HUDEP-2 (cell line): ENCODE measurements at regions not wholly inside any gene's neighbourhood (a gene's known extent, or its start where the extent isn't known, plus 50 kb on each side); places are given as distances from the start of the nearest gene placed in this dataset.
"Not testable (repeated sequence)": the region's sequence is repeated elsewhere in the genome, so short reads cannot be mapped to it uniquely, and the experiment has no call there.

Source experiments
- DNase-seq, 76 experiments: peaks; one replicate each; lab custom pipeline; 2025; ENCODE audit not compliant: unreplicated experiment in 76 of 76; lab: John Stamatoyannopoulos, UW

GRCh38 chr13:18697221-18697620 is 484.4 kb downstream of the TUBA3C start:
- not testable (repeated sequence) for DNase-seq

GRCh38 chr13:18677403-18677802 is 504.2 kb downstream of the TUBA3C start:
- DNase-seq = not testable (repeated sequence)

- not testable (repeated sequence) for DNase-seq
Measured at GRCh38 chr13:18675268-18675667, 506.4 kb downstream of the TUBA3C start.

GRCh38 chr13:18673794-18674193 is 507.8 kb downstream of the TUBA3C start:
- not testable (repeated sequence) for DNase-seq

GRCh38 chr13:18666585-18666984 is 515.0 kb downstream of the TUBA3C start:
- DNase-seq = not testable (repeated sequence)

GRCh38 chr13:18665716-18666115 is 515.9 kb downstream of the TUBA3C start:
- not testable (repeated sequence) for DNase-seq

GRCh38 chr13:18665124-18665523 is 516.5 kb downstream of the TUBA3C start:
- DNase-seq = not testable (repeated sequence)

GRCh38 chr13:18663222-18663621 is 518.4 kb downstream of the TUBA3C start:
- DNase-seq = not testable (repeated sequence)

- not testable (repeated sequence) for DNase-seq
Measured at GRCh38 chr13:18643644-18644172, 537.9 kb downstream of the TUBA3C start.

GRCh38 chr13:18628928-18629327 is 552.7 kb downstream of the TUBA3C start:
- DNase-seq = not testable (repeated sequence)

- DNase-seq = no peak
Measured at GRCh38 chr13:18628428-18628827, 553.2 kb downstream of the TUBA3C start.

- DNase-seq = not testable (repeated sequence)
Measured at GRCh38 chr13:18624061-18624460, 557.6 kb downstream of the TUBA3C start.

GRCh38 chr13:18618442-18618841 is 563.2 kb downstream of the TUBA3C start:
- not testable (repeated sequence) for DNase-seq

- DNase-seq = not testable (repeated sequence)
Measured at GRCh38 chr13:18610476-18610875, 571.1 kb downstream of the TUBA3C start.

GRCh38 chr13:18609371-18609770 is 572.3 kb downstream of the TUBA3C start:
- DNase-seq = not testable (repeated sequence)

GRCh38 chr13:18608851-18609250 is 572.8 kb downstream of the TUBA3C start:
- not testable (repeated sequence) for DNase-seq

- not testable (repeated sequence) for DNase-seq
Measured at GRCh38 chr13:18600366-18600765, 581.3 kb downstream of the TUBA3C start.

- DNase-seq = not testable (repeated sequence)
Measured at GRCh38 chr13:18599791-18600211, 581.8 kb downstream of the TUBA3C start.

- DNase-seq = not testable (repeated sequence)
Measured at GRCh38 chr13:18598543-18598942, 583.1 kb downstream of the TUBA3C start.

- DNase-seq = not testable (repeated sequence)
Measured at GRCh38 chr13:18597940-18598339, 583.7 kb downstream of the TUBA3C start.

- not testable (repeated sequence) for DNase-seq
Measured at GRCh38 chr13:18577103-18577502, 604.5 kb downstream of the TUBA3C start.

GRCh38 chr13:18567890-18568289 is 613.7 kb downstream of the TUBA3C start:
- DNase-seq = not testable (repeated sequence)
